ENCODE measurements at regions not wholly inside any gene's neighbourhood (a gene's known extent, or its start where the extent isn't known, plus 50 kb on each side); places are given as distances from the start of the nearest gene placed in this dataset.

GRCh38 chr18:68472701-68473295 lies 242.1 kb downstream of the TMX3 start:
- intact Hi-C loops (cut with DNase I), result no loop called here

GRCh38 chr18:68469049-68469625 lies 245.8 kb downstream of the TMX3 start:
- intact Hi-C loops (cut with DNase I), result no loop called here
- no peak for DNase-seq (ENCODE audit: low spot score)

More at GRCh38 chr18:68472701-68473295, 242.1 kb downstream of the TMX3 start:
- no peak for DNase-seq (ENCODE audit: low spot score)

- intact Hi-C loops (cut with DNase I), result no loop called here
- no peak for DNase-seq (ENCODE audit: low spot score)
These were observed 247.0 kb downstream of the TMX3 start for GRCh38 chr18:68467957-68468356.

GRCh38 chr18:68467329-68467728 lies 247.6 kb downstream of the TMX3 start:
- intact Hi-C loops (cut with DNase I), result no loop called here
- DNase-seq (ENCODE audit: low spot score), result no peak

- no peak for DNase-seq (ENCODE audit: low spot score)
- intact Hi-C loops (cut with DNase I), result no loop called here
These were observed 248.2 kb downstream of the TMX3 start for GRCh38 chr18:68466672-68467071.

GRCh38 chr18:68462766-68463165 lies 252.1 kb downstream of the TMX3 start:
- intact Hi-C loops (cut with DNase I), result no loop called here
- no peak for DNase-seq (ENCODE audit: low spot score)

- DNase-seq (ENCODE audit: low spot score), result no peak
These were observed 252.8 kb downstream of the TMX3 start for GRCh38 chr18:68462148-68462547.

GRCh38 chr18:68461481-68462018 lies 253.4 kb downstream of the TMX3 start:
- intact Hi-C loops (cut with DNase I), result no loop called here
- DNase-seq (ENCODE audit: low spot score), result no peak

More at GRCh38 chr18:68462148-68462547, 252.8 kb downstream of the TMX3 start:
- intact Hi-C loops (cut with DNase I), result no loop called here

- DNase-seq (ENCODE audit: low spot score), result no peak
- intact Hi-C loops (cut with DNase I), result no loop called here
These were observed 254.9 kb downstream of the TMX3 start for GRCh38 chr18:68459968-68460367.

GRCh38 chr18:68456985-68457384 lies 257.9 kb downstream of the TMX3 start:
- intact Hi-C loops (cut with DNase I), result no loop called here
- DNase-seq (ENCODE audit: low spot score), result no peak

- no peak for DNase-seq (ENCODE audit: low spot score)
- intact Hi-C loops (cut with DNase I), result no loop called here
These were observed 259.7 kb downstream of the TMX3 start for GRCh38 chr18:68455229-68455603.

GRCh38 chr18:68454511-68455228 lies 260.2 kb downstream of the TMX3 start:
- DNase-seq (ENCODE audit: low spot score), result no peak
- intact Hi-C loops (cut with DNase I), result no loop called here

GRCh38 chr18:68449292-68449691 lies 265.6 kb downstream of the TMX3 start:
- DNase-seq (ENCODE audit: low spot score), result no peak
- intact Hi-C loops (cut with DNase I), result no loop called here

GRCh38 chr18:68448736-68449135 lies 266.2 kb downstream of the TMX3 start:
- no peak for DNase-seq (ENCODE audit: low spot score)
- intact Hi-C loops (cut with DNase I), result no loop called here

- no peak for DNase-seq (ENCODE audit: low spot score)
- intact Hi-C loops (cut with DNase I), result no loop called here
These were observed 267.6 kb downstream of the TMX3 start for GRCh38 chr18:68447286-68447685.

GRCh38 chr18:68445668-68446426 lies 269.1 kb downstream of the TMX3 start:
- no peak for DNase-seq (ENCODE audit: low spot score)
- intact Hi-C loops (cut with DNase I), result no loop called here

GRCh38 chr18:68445136-68445535 lies 269.8 kb downstream of the TMX3 start:
- intact Hi-C loops (cut with DNase I), result no loop called here
- no peak for DNase-seq (ENCODE audit: low spot score)

GRCh38 chr18:68441241-68441640 lies 273.7 kb downstream of the TMX3 start:
- no peak for DNase-seq (ENCODE audit: low spot score)
- intact Hi-C loops (cut with DNase I), result no loop called here

- intact Hi-C loops (cut with DNase I), result no loop called here
- DNase-seq (ENCODE audit: low spot score), result no peak
These were observed 274.5 kb downstream of the TMX3 start for GRCh38 chr18:68440433-68440832.

GRCh38 chr18:68439642-68440041 lies 275.3 kb downstream of the TMX3 start:
- intact Hi-C loops (cut with DNase I), result no loop called here

More at GRCh38 chr18:68439642-68440041, 275.3 kb downstream of the TMX3 start:
- DNase-seq (ENCODE audit: low spot score), result no peak
